ENCODE measurements at regions not wholly inside any gene's neighbourhood (a gene's known extent, or its start where the extent isn't known, plus 50 kb on each side); places are given as distances from the start of the nearest gene placed in this dataset.
"Not testable (repeated sequence)": the region's sequence is repeated elsewhere in the genome, so short reads cannot be mapped to it uniquely, and the experiment has no call there.

- Histone ChIP-seq H3K27me3 (ENCODE audit: control insufficient read depth in 2 of 2, insufficient read depth in 2 of 2, low read length in 2 of 2) (no peaks in the 10 kb centered on the region), H3K9ac (ENCODE audit: low read depth in 1 of 2, low read length in 2 of 2) (no peak overlapping the region), H3K27ac (ENCODE audit: low read depth in 2 of 2, low read length in 2 of 2) (no peak overlapping the region), H3K4me3 (ENCODE audit: low read length in 2 of 2) (no peak overlapping the region), H3K9me3 (ENCODE audit: control insufficient read depth in 2 of 2, low read length in 2 of 2) (peaks cover 2 to 7% of the 10 kb centered on the region in 2 donors), H3K4me1 (ENCODE audit: control insufficient read depth in 2 of 2, insufficient read depth in 2 of 2, low read length in 2 of 2) (no peaks in the 10 kb centered on the region), H3K36me3 (ENCODE audit: control insufficient read depth in 2 of 2, insufficient read depth in 2 of 2, low read length in 2 of 2) (no peaks in the 10 kb centered on the region)
Observed at GRCh38 chr2:77831471-77831870, 309.3 kb upstream of the LRRTM4 start.

DNA sequence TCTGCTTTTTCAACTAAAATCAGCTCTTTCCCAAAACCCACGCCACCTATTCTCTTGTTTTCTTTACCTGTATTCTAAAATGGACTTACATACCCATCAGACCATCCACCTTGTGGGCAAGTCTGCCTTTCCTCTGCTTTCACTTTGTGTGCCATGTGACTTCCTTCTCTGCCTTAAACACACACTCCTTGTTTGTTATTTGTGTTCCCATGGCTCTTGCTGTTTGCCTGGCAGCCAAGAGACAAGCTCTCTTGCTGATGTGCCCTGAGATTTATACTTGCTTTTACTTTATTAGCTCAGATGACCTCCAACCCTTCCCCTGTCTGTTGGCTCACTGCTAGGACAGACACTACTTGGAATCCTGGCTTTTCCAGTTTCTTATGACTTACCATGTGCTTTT is 309.7 kb upstream of the LRRTM4 start:
- Histone ChIP-seq H3K9me3 (ENCODE audit: control insufficient read depth in 2 of 2, low read length in 2 of 2) (peaks cover 2 to 7% of the 10 kb centered on the region in 2 donors), H3K27ac (ENCODE audit: low read depth in 2 of 2, low read length in 2 of 2) (no peak overlapping the region), H3K4me1 (ENCODE audit: control insufficient read depth in 2 of 2, insufficient read depth in 2 of 2, low read length in 2 of 2) (no peaks in the 10 kb centered on the region), H3K27me3 (ENCODE audit: control insufficient read depth in 2 of 2, insufficient read depth in 2 of 2, low read length in 2 of 2) (no peaks in the 10 kb centered on the region), H3K36me3 (ENCODE audit: control insufficient read depth in 2 of 2, insufficient read depth in 2 of 2, low read length in 2 of 2) (no peaks in the 10 kb centered on the region), H3K9ac (ENCODE audit: low read depth in 1 of 2, low read length in 2 of 2) (no peak overlapping the region), H3K4me3 (ENCODE audit: low read length in 2 of 2) (no peak overlapping the region)

DNA sequence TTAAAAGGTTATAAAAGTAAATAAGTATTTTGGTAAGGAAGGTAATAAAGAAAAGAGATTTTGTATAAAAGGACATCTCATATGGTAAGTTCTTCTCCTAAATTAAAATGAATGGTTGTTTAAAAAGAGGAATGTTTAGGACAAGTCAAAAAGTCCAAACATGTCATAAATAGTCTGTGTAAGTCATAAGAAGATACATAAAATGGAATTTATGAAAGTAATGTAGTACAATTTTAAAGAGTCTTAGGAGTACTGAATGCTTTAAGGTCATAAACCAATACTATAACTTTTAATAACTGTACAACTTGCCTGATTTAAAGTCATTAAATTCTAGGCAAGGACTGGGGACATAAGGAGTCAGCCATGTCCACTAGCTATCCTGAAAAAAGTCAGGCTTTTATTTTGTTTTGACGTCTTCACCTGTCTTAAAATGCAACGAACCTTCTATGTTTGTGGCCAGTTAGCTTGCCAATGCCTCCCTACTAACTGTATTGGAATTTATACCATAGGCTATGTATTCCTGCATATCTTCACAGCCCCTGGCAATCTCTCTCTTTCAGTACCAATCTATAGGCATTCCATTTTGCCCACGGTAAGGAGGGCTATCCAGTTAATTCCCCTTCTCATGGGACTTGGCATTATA is 312.3 kb upstream of the LRRTM4 start:
- H3K9me3 ChIP-seq (ENCODE audit: control insufficient read depth in 2 of 2, low read length in 2 of 2): peaks cover 2 to 7% of the 10 kb centered on the region in 2 donors
- H3K27me3 ChIP-seq (ENCODE audit: control insufficient read depth in 2 of 2, insufficient read depth in 2 of 2, low read length in 2 of 2): no peaks in the 10 kb centered on the region
- no peak overlapping the region for H3K27ac ChIP-seq (ENCODE audit: low read depth in 2 of 2, low read length in 2 of 2)
- H3K4me1 ChIP-seq (ENCODE audit: control insufficient read depth in 2 of 2, insufficient read depth in 2 of 2, low read length in 2 of 2): no peaks in the 10 kb centered on the region
- no peak overlapping the region for H3K4me3 ChIP-seq (ENCODE audit: low read length in 2 of 2)
- H3K9ac ChIP-seq (ENCODE audit: low read depth in 1 of 2, low read length in 2 of 2): no peak overlapping the region
- H3K36me3 ChIP-seq (ENCODE audit: control insufficient read depth in 2 of 2, insufficient read depth in 2 of 2, low read length in 2 of 2): no peaks in the 10 kb centered on the region

DNA sequence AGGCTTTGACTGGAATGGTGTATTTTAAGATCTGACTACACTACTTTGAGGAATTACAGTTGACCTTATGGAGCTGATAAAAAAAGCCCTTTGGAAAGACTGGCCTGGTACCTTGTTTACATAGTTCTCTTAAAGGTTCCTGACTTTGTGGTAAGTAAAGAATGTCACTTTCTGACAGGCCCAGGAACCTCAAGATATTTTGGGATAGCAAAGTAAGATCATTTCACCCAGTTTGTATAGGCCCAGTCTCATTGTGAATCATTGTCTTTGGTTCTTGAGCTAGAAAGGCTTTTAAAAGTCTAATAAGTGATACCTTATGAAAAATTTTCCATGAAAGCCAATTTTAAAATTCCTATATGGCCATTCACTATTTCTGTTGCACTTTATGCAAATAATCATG is 316.3 kb upstream of the LRRTM4 start:
- no peaks in the 10 kb centered on the region for H3K27me3 ChIP-seq (ENCODE audit: control insufficient read depth in 2 of 2, insufficient read depth in 2 of 2, low read length in 2 of 2)
- H3K4me1 ChIP-seq (ENCODE audit: control insufficient read depth in 2 of 2, insufficient read depth in 2 of 2, low read length in 2 of 2): no peaks in the 10 kb centered on the region
- H3K4me3 ChIP-seq (ENCODE audit: low read length in 2 of 2): no peak overlapping the region
- H3K9ac ChIP-seq (ENCODE audit: low read depth in 1 of 2, low read length in 2 of 2): no peak overlapping the region
- H3K36me3 ChIP-seq (ENCODE audit: control insufficient read depth in 2 of 2, insufficient read depth in 2 of 2, low read length in 2 of 2): no peaks in the 10 kb centered on the region
- H3K27ac ChIP-seq (ENCODE audit: low read depth in 2 of 2, low read length in 2 of 2): no peak overlapping the region
- H3K9me3 ChIP-seq (ENCODE audit: control insufficient read depth in 2 of 2, low read length in 2 of 2): peaks cover 2 to 7% of the 10 kb centered on the region in 2 donors

DNA sequence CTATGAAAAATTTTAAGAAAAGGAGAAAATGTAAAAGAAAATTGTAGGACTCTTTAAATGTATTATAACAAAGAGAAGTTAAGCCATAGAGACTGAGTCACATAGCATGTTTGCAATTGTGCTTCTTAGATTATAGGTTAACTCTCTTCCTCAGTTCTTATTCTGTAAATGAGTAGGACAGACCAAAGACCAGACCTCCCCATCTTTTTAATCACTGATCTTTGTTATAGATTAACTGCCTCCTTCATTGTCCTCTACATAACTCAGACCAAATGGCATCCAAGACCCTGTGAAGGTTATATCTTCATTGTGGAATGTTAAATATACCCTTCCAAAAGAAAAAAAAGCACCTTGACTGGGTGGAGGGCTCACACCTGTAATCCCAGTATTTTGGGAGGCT is 316.9 kb upstream of the LRRTM4 start:
- no peaks in the 10 kb centered on the region for H3K4me1 ChIP-seq (ENCODE audit: control insufficient read depth in 2 of 2, insufficient read depth in 2 of 2, low read length in 2 of 2)
- no peak overlapping the region for H3K27ac ChIP-seq (ENCODE audit: low read depth in 2 of 2, low read length in 2 of 2)
- H3K9me3 ChIP-seq (ENCODE audit: control insufficient read depth in 2 of 2, low read length in 2 of 2): peaks cover 2 to 7% of the 10 kb centered on the region in 2 donors
- H3K4me3 ChIP-seq (ENCODE audit: low read length in 2 of 2): no peak overlapping the region
- H3K9ac ChIP-seq (ENCODE audit: low read depth in 1 of 2, low read length in 2 of 2): no peak overlapping the region
- H3K36me3 ChIP-seq (ENCODE audit: control insufficient read depth in 2 of 2, insufficient read depth in 2 of 2, low read length in 2 of 2): no peaks in the 10 kb centered on the region
- no peaks in the 10 kb centered on the region for H3K27me3 ChIP-seq (ENCODE audit: control insufficient read depth in 2 of 2, insufficient read depth in 2 of 2, low read length in 2 of 2)

GRCh38 chr2:77862120-77862519 is 339.9 kb upstream of the LRRTM4 start:
- Histone ChIP-seq H3K36me3 (ENCODE audit: control insufficient read depth in 2 of 2, insufficient read depth in 2 of 2, low read length in 2 of 2) (no peaks in the 10 kb centered on the region), H3K4me3 (ENCODE audit: low read length in 2 of 2) (no peak overlapping the region), H3K27me3 (ENCODE audit: control insufficient read depth in 2 of 2, insufficient read depth in 2 of 2, low read length in 2 of 2) (no peaks in the 10 kb centered on the region), H3K27ac (ENCODE audit: low read depth in 2 of 2, low read length in 2 of 2) (no peak overlapping the region), H3K9me3 (ENCODE audit: control insufficient read depth in 2 of 2, low read length in 2 of 2) (no peaks in the 10 kb centered on the region), H3K9ac (ENCODE audit: low read depth in 1 of 2, low read length in 2 of 2) (no peak overlapping the region), H3K4me1 (ENCODE audit: control insufficient read depth in 2 of 2, insufficient read depth in 2 of 2, low read length in 2 of 2) (no peaks in the 10 kb centered on the region)

DNA sequence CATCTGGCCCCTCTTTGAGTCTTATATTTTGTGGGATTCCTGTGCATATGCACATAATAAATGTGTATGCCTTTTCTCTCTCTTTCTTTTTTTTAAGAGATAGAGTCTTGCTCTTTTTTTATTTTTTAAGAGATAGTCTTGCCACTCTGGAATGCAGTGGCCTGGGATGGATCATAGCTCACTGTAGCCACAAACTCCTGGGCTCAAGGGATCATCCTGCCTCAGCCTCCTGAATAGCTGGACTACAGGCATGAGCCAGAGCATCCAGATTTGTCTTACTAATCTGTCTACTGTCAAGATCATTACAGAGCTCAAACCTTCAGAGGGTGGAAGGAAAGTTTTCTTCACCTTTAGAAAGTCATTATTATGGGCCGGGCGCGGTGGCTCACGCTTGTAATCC is 342.2 kb upstream of the LRRTM4 start:
- H3K27ac ChIP-seq (ENCODE audit: low read depth in 2 of 2, low read length in 2 of 2): no peak overlapping the region
- H3K4me3 ChIP-seq (ENCODE audit: low read length in 2 of 2): no peak overlapping the region
- H3K4me1 ChIP-seq (ENCODE audit: control insufficient read depth in 2 of 2, insufficient read depth in 2 of 2, low read length in 2 of 2): no peaks in the 10 kb centered on the region
- no peaks in the 10 kb centered on the region for H3K27me3 ChIP-seq (ENCODE audit: control insufficient read depth in 2 of 2, insufficient read depth in 2 of 2, low read length in 2 of 2)
- H3K9ac ChIP-seq (ENCODE audit: low read depth in 1 of 2, low read length in 2 of 2): no peak overlapping the region
- no peaks in the 10 kb centered on the region for H3K36me3 ChIP-seq (ENCODE audit: control insufficient read depth in 2 of 2, insufficient read depth in 2 of 2, low read length in 2 of 2)
- H3K9me3 ChIP-seq (ENCODE audit: control insufficient read depth in 2 of 2, low read length in 2 of 2): no peaks in the 10 kb centered on the region

GRCh38 chr2:77866661-77867060 is 344.5 kb upstream of the LRRTM4 start:
- Histone ChIP-seq H3K27me3 (ENCODE audit: control insufficient read depth in 2 of 2, insufficient read depth in 2 of 2, low read length in 2 of 2) (no peaks in the 10 kb centered on the region), H3K9ac (ENCODE audit: low read depth in 1 of 2, low read length in 2 of 2) (no peak overlapping the region), H3K9me3 (ENCODE audit: control insufficient read depth in 2 of 2, low read length in 2 of 2) (no peaks in the 10 kb centered on the region), H3K4me3 (ENCODE audit: low read length in 2 of 2) (no peak overlapping the region), H3K36me3 (ENCODE audit: control insufficient read depth in 2 of 2, insufficient read depth in 2 of 2, low read length in 2 of 2) (no peaks in the 10 kb centered on the region), H3K4me1 (ENCODE audit: control insufficient read depth in 2 of 2, insufficient read depth in 2 of 2, low read length in 2 of 2) (no peaks in the 10 kb centered on the region), H3K27ac (ENCODE audit: low read depth in 2 of 2, low read length in 2 of 2) (no peak overlapping the region)

GRCh38 chr2:77867146-77867545 is 345.0 kb upstream of the LRRTM4 start:
- Histone ChIP-seq H3K4me1 (ENCODE audit: control insufficient read depth in 2 of 2, insufficient read depth in 2 of 2, low read length in 2 of 2) (no peaks in the 10 kb centered on the region), H3K27me3 (ENCODE audit: control insufficient read depth in 2 of 2, insufficient read depth in 2 of 2, low read length in 2 of 2) (no peaks in the 10 kb centered on the region), H3K27ac (ENCODE audit: low read depth in 2 of 2, low read length in 2 of 2) (no peak overlapping the region), H3K9ac (ENCODE audit: low read depth in 1 of 2, low read length in 2 of 2) (no peak overlapping the region), H3K9me3 (ENCODE audit: control insufficient read depth in 2 of 2, low read length in 2 of 2) (no peaks in the 10 kb centered on the region), H3K4me3 (ENCODE audit: low read length in 2 of 2) (no peak overlapping the region), H3K36me3 (ENCODE audit: control insufficient read depth in 2 of 2, insufficient read depth in 2 of 2, low read length in 2 of 2) (no peaks in the 10 kb centered on the region)

DNA sequence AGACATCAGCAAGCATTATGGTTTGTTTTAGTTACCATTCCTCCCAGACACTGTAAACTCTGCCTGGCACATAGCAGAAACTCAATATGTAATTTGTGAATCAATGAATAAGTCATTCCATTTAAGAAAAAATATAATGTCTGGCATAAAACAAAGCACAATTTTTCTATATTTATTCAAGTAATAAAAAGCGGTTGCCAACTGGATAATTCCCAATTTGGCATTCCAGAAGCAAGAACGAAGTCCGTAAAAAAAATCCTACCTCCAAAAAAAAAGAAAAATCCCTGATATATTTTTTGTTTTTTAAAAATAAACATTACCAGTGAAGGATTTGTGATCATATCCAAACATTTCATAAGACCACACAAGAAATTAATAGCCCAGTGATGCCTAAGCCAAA is 351.3 kb upstream of the LRRTM4 start:
- Histone ChIP-seq H3K4me3 (ENCODE audit: low read length in 2 of 2) (no peak overlapping the region), H3K9ac (ENCODE audit: low read depth in 1 of 2, low read length in 2 of 2) (no peak overlapping the region), H3K27ac (ENCODE audit: low read depth in 2 of 2, low read length in 2 of 2) (no peak overlapping the region), H3K27me3 (ENCODE audit: control insufficient read depth in 2 of 2, insufficient read depth in 2 of 2, low read length in 2 of 2) (no peaks in the 10 kb centered on the region), H3K36me3 (ENCODE audit: control insufficient read depth in 2 of 2, insufficient read depth in 2 of 2, low read length in 2 of 2) (no peaks in the 10 kb centered on the region), H3K4me1 (ENCODE audit: control insufficient read depth in 2 of 2, insufficient read depth in 2 of 2, low read length in 2 of 2) (no peaks in the 10 kb centered on the region), H3K9me3 (ENCODE audit: control insufficient read depth in 2 of 2, low read length in 2 of 2) (no peaks in the 10 kb centered on the region)

- H3K9ac ChIP-seq (ENCODE audit: low read depth in 1 of 2, low read length in 2 of 2); H3K4me1 ChIP-seq (ENCODE audit: control insufficient read depth in 2 of 2, insufficient read depth in 2 of 2, low read length in 2 of 2); H3K4me3 ChIP-seq (ENCODE audit: low read length in 2 of 2); H3K27ac ChIP-seq (ENCODE audit: low read depth in 2 of 2, low read length in 2 of 2); H3K27me3 ChIP-seq (ENCODE audit: control insufficient read depth in 2 of 2, insufficient read depth in 2 of 2, low read length in 2 of 2); H3K36me3 ChIP-seq (ENCODE audit: control insufficient read depth in 2 of 2, insufficient read depth in 2 of 2, low read length in 2 of 2); H3K9me3 ChIP-seq (ENCODE audit: control insufficient read depth in 2 of 2, low read length in 2 of 2): not testable (repeated sequence)
Observed at GRCh38 chr2:77900211-77900610, 378.0 kb upstream of the LRRTM4 start.
